ENCODE measurements at regions not wholly inside any gene's neighbourhood (a gene's known extent, or its start where the extent isn't known, plus 50 kb on each side); places are given as distances from the start of the nearest gene placed in this dataset.

- Histone ChIP-seq H3K4me3 (no peak overlapping the region), H4K20me1 (ENCODE audit: insufficient read depth, poor library complexity, severe bottlenecking) (no peaks in the 10 kb centered on the region), H3K27me3 (no peaks in the 10 kb centered on the region), H3K36me3 (replicated peaks; ENCODE audit: insufficient read depth, low read depth) (no peaks in the 10 kb centered on the region), H3K9me2 (replicated peaks; ENCODE audit: insufficient read depth) (no peaks in the 10 kb centered on the region), H3K4me1 (ENCODE audit: insufficient read depth) (no peaks in the 10 kb centered on the region), H3K4me2 (no peak overlapping the region), H3K9me3 (ENCODE audit: low read depth) (no peaks in the 10 kb centered on the region), H3K27ac (no peak overlapping the region), H2AFZ (no peak overlapping the region), H3K79me2 (no peaks in the 10 kb centered on the region)
- no peak for DNase-seq (ENCODE audit: low spot score)
- TF ChIP-seq EZH2phosphoT487 (IDR thresholded peaks at IDR 0.05; ENCODE audit: low read depth, severe bottlenecking, unreplicated experiment), result no peak
- no peak for TF ChIP-seq EZH2 (IDR thresholded peaks at IDR 0.05; ENCODE audit: borderline replicate concordance)
- TF ChIP-seq, protein P1, sequence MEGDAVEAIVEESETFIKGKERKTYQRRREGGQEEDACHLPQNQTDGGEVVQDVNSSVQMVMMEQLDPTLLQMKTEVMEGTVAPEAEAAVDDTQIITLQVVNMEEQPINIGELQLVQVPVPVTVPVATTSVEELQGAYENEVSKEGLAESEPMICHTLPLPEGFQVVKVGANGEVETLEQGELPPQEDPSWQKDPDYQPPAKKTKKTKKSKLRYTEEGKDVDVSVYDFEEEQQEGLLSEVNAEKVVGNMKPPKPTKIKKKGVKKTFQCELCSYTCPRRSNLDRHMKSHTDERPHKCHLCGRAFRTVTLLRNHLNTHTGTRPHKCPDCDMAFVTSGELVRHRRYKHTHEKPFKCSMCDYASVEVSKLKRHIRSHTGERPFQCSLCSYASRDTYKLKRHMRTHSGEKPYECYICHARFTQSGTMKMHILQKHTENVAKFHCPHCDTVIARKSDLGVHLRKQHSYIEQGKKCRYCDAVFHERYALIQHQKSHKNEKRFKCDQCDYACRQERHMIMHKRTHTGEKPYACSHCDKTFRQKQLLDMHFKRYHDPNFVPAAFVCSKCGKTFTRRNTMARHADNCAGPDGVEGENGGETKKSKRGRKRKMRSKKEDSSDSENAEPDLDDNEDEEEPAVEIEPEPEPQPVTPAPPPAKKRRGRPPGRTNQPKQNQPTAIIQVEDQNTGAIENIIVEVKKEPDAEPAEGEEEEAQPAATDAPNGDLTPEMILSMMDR (IDR thresholded peaks at IDR 0.05; ENCODE audit: poor library complexity), result no peak
- WGBS (ENCODE audit: low lambda C conversion rate, missing lambda C conversion rate), result 91% methylated on average over 2 of the region's 2 CpGs
Measured at GRCh38 chr2:57443086-57443485, 603.5 kb upstream of the VRK2 start.

GRCh38 chr2:57443973-57444521 is 602.6 kb upstream of the VRK2 start:
- Histone ChIP-seq H4K20me1 (ENCODE audit: insufficient read depth, poor library complexity, severe bottlenecking) (no peaks in the 10 kb centered on the region), H3K27ac (no peak overlapping the region), H2AFZ (no peak overlapping the region), H3K4me1 (ENCODE audit: insufficient read depth) (no peaks in the 10 kb centered on the region), H3K9me3 (ENCODE audit: low read depth) (no peaks in the 10 kb centered on the region), H3K4me3 (no peak overlapping the region), H3K4me2 (no peak overlapping the region), H3K27me3 (no peaks in the 10 kb centered on the region), H3K79me2 (no peaks in the 10 kb centered on the region), H3K9me2 (replicated peaks; ENCODE audit: insufficient read depth) (no peaks in the 10 kb centered on the region), H3K36me3 (replicated peaks; ENCODE audit: insufficient read depth, low read depth) (no peaks in the 10 kb centered on the region)
- 74% methylated on average over 5 of the region's 5 CpGs for WGBS (ENCODE audit: low lambda C conversion rate, missing lambda C conversion rate)
- TF ChIP-seq, protein P1 (IDR thresholded peaks at IDR 0.05; ENCODE audit: poor library complexity), result no peak
- TF ChIP-seq EZH2phosphoT487 (IDR thresholded peaks at IDR 0.05; ENCODE audit: low read depth, severe bottlenecking, unreplicated experiment), result no peak
- TF ChIP-seq EZH2 (IDR thresholded peaks at IDR 0.05; ENCODE audit: borderline replicate concordance), result no peak
- DNase-seq (ENCODE audit: low spot score), result no peak

- no peak overlapping the region for H3K4me2 ChIP-seq
- H3K9me3 ChIP-seq (ENCODE audit: low read depth), result no peaks in the 10 kb centered on the region
- no peaks in the 10 kb centered on the region for H4K20me1 ChIP-seq (ENCODE audit: insufficient read depth, poor library complexity, severe bottlenecking)
- 91% methylated on average over 5 of the region's 5 CpGs for WGBS (ENCODE audit: low lambda C conversion rate, missing lambda C conversion rate)
- H3K4me3 ChIP-seq, result no peak overlapping the region
- TF ChIP-seq EZH2phosphoT487 (IDR thresholded peaks at IDR 0.05; ENCODE audit: low read depth, severe bottlenecking, unreplicated experiment) (no peak), EZH2 (IDR thresholded peaks at IDR 0.05; ENCODE audit: borderline replicate concordance) (no peak)
- TF ChIP-seq, protein P1 (IDR thresholded peaks at IDR 0.05; ENCODE audit: poor library complexity), result no peak
- H2AFZ ChIP-seq, result no peak overlapping the region
- H3K79me2 ChIP-seq, result no peaks in the 10 kb centered on the region
- H3K27me3 ChIP-seq, result no peaks in the 10 kb centered on the region
- DNase-seq (ENCODE audit: low spot score), result no peak
- H3K4me1 ChIP-seq (ENCODE audit: insufficient read depth), result no peaks in the 10 kb centered on the region
- no peak overlapping the region for H3K27ac ChIP-seq
- H3K36me3 ChIP-seq (replicated peaks; ENCODE audit: insufficient read depth, low read depth), result no peaks in the 10 kb centered on the region
- H3K9me2 ChIP-seq (replicated peaks; ENCODE audit: insufficient read depth), result no peaks in the 10 kb centered on the region
Measured at GRCh38 chr2:57444752-57445430, 601.7 kb upstream of the VRK2 start.

Data from hepatocyte (in vitro differentiated cells).